CD14-positive monocyte (primary cell): ENCODE measurements at regions not wholly inside any gene's neighbourhood (a gene's known extent, or its start where the extent isn't known, plus 50 kb on each side); places are given as distances from the start of the nearest gene placed in this dataset.

ENCODE experiments used
- DNase-seq, 3 donors: peaks; one replicate each; pipeline ENCODE4 v3.0.0-alpha.2; 2011 to 2022
- H2AFZ ChIP-seq: 2 replicates; pipeline ENCODE4 v1.6.0; 2012; ENCODE audit warnings: mild to moderate bottlenecking, low read depth, low read length, inconsistent platforms; ENCODE audit not compliant: insufficient read depth, poor library complexity, severe bottlenecking
- H3K27ac ChIP-seq, 2 donors: 1 replicate in 1 of 2; 2 replicates in 1 of 2; pipeline ENCODE4 v1.5.1; 2012 to 2013; ENCODE audit warnings: low read length in 2 of 2, control low read depth in 1 of 2, inconsistent platforms in 1 of 2, low read depth in 1 of 2, mild to moderate bottlenecking in 1 of 2
- H3K27me3 ChIP-seq, 2 donors: one replicate each; pipeline versions ENCODE4 v1.6.0 to v1.6.1; 2011 to 2013; ENCODE audit warnings: low read length in 2 of 2; ENCODE audit not compliant: control insufficient read depth in 2 of 2, insufficient read depth in 2 of 2
- H3K36me3 ChIP-seq, 2 donors: replicated peaks in 1 of 2; 1 replicate in 1 of 2; 2 replicates in 1 of 2; pipeline versions ENCODE4 v1.5.1 to v1.6.1; 2012 to 2013; ENCODE audit warnings: low read length in 2 of 2, control low read depth in 1 of 2, inconsistent platforms in 1 of 2, mild to moderate bottlenecking in 1 of 2; ENCODE audit not compliant: insufficient read depth in 2 of 2, control insufficient read depth in 1 of 2
- H3K4me1 ChIP-seq, 2 donors: 1 replicate in 1 of 2; 2 replicates in 1 of 2; pipeline versions ENCODE4 v1.5.1 to v1.6.1; 2012 to 2013; ENCODE audit warnings: low read length in 2 of 2, control low read depth in 1 of 2, inconsistent platforms in 1 of 2, mild to moderate bottlenecking in 1 of 2, moderate library complexity in 1 of 2; ENCODE audit not compliant: insufficient read depth in 2 of 2, control insufficient read depth in 1 of 2
- H3K4me2 ChIP-seq: replicated peaks from 2 replicates; pipeline ENCODE3; 2012; ENCODE audit warnings: low read length, moderate library complexity, mild to moderate bottlenecking; ENCODE audit not compliant: poor library complexity, severe bottlenecking; ENCODE audit errors: extremely low read depth
- H3K4me3 ChIP-seq, 3 experiments: fragments of 200-600 bp in 1 of 3; sonication (generic) in 1 of 3; replicated peaks in 1 of 3; 1 replicate in 2 of 3; 2 replicates in 1 of 3; pipeline ENCODE4 v1.5.1; 2011 to 2013; ENCODE audit warnings: low read length in 3 of 3, mild to moderate bottlenecking in 3 of 3, control low read depth in 2 of 3, low read depth in 2 of 3, inconsistent platforms in 1 of 3, moderate library complexity in 1 of 3
- H3K79me2 ChIP-seq: 2 replicates; pipeline ENCODE4 v1.6.0; 2012; ENCODE audit warnings: mild to moderate bottlenecking, control low read depth, inconsistent platforms, low read length, moderate library complexity; ENCODE audit not compliant: insufficient read depth
- H3K9ac ChIP-seq: 2 replicates; pipeline ENCODE4 v1.6.0; 2017; ENCODE audit warnings: low read length, mild to moderate bottlenecking; ENCODE audit not compliant: insufficient read depth, poor library complexity, severe bottlenecking
- H3K9me3 ChIP-seq, 2 donors: replicated peaks in 1 of 2; 1 replicate in 1 of 2; 2 replicates in 1 of 2; pipeline versions ENCODE4 v1.5.1 to v1.6.1; 2012 to 2013; ENCODE audit warnings: low read length in 2 of 2, control low read depth in 1 of 2; ENCODE audit not compliant: control insufficient read depth in 1 of 2, insufficient read depth in 1 of 2
- H4K20me1 ChIP-seq: 2 replicates; pipeline ENCODE4 v1.6.0; 2012; ENCODE audit warnings: mild to moderate bottlenecking, low read length, control low read depth, moderate library complexity; ENCODE audit not compliant: insufficient read depth
- H3K27ac Mint-ChIP-seq, 7 donors: one replicate each; pipeline ENCODE4 v1.8.0; 2020; ENCODE audit warnings: mild to moderate bottlenecking in 7 of 7, mixed read lengths in 7 of 7, moderate library complexity in 6 of 7, inconsistent platforms in 2 of 7
- H3K27me3 Mint-ChIP-seq, 3 donors: one replicate each; pipeline ENCODE4 v1.8.0; 2021 to 2022; ENCODE audit warnings: low read depth in 3 of 3, mild to moderate bottlenecking in 3 of 3, mixed read lengths in 3 of 3, moderate library complexity in 3 of 3, inconsistent platforms in 1 of 3
- H3K36me3 Mint-ChIP-seq, 2 donors: one replicate each; pipeline ENCODE4 v1.8.0; 2020; ENCODE audit warnings: mixed read lengths in 2 of 2, inconsistent platforms in 1 of 2, mild to moderate bottlenecking in 1 of 2
- H3K4me1 Mint-ChIP-seq: one replicate; pipeline ENCODE4 v1.8.0; 2020; ENCODE audit warnings: mild to moderate bottlenecking, mixed read lengths
- H3K4me3 Mint-ChIP-seq, 2 donors: one replicate each; pipeline ENCODE4 v1.8.0; 2020; ENCODE audit warnings: mild to moderate bottlenecking in 2 of 2, mixed read lengths in 2 of 2, moderate library complexity in 1 of 2
- H3K9me3 Mint-ChIP-seq, 7 donors: one replicate each; pipeline ENCODE4 v1.8.0; 2020 to 2022; ENCODE audit warnings: mixed read lengths in 7 of 7, mild to moderate bottlenecking in 6 of 7, moderate library complexity in 6 of 7, inconsistent platforms in 2 of 7
- CTCF ChIP-seq: fragments of 200-600 bp; IDR thresholded peaks from one replicate; pipeline ENCODE4 v1.8.0; 2022; ENCODE audit warnings: antibody characterized with exemption, mild to moderate bottlenecking
- WGBS: methylation state at CpG from one replicate; pipeline ENCODE4 v1.1.5; 2013; ENCODE audit warnings: missing lambda C conversion rate; ENCODE audit not compliant: insufficient coverage; 5-methylcytosine and 5-hydroxymethylcytosine counted together
- intact Hi-C, 2 donors: fragments of 100-400 bp; cut with micrococcal nuclease; formaldehyde crosslinking; loops; one replicate each; pipeline versions ENCODE4 v1.15.0 to v1.15.1; 2023

- Mint-ChIP-seq H3K9me3 (no peaks in the 10 kb centered on the region), H3K4me3 (no peak overlapping the region), H3K4me1 (no peaks in the 10 kb centered on the region), H3K27me3 (peaks cover 0 to 2% (median 2%) of the 10 kb centered on the region in 3 donors), H3K36me3 (no peaks in the 10 kb centered on the region), H3K27ac (no peak overlapping the region)
- H2AFZ ChIP-seq, result peak overlapping the region; percentile 3
- H3K4me3 ChIP-seq, result no peak overlapping the region
- no peak for DNase-seq
- intact Hi-C loops, result no loop called here
- no peak for TF ChIP-seq CTCF
- WGBS, result 100% methylated on average over 1 of the region's 3 CpGs
- H3K79me2 ChIP-seq, result no peaks in the 10 kb centered on the region
- no peak overlapping the region for H3K9ac ChIP-seq
- no peaks in the 10 kb centered on the region for H4K20me1 ChIP-seq
- no peak overlapping the region for H3K27ac ChIP-seq
- H3K4me2 ChIP-seq, result no peak overlapping the region
- no peaks in the 10 kb centered on the region for H3K4me1 ChIP-seq
- H3K9me3 ChIP-seq, result no peaks in the 10 kb centered on the region
- H3K36me3 ChIP-seq, result no peaks in the 10 kb centered on the region
- no peaks in the 10 kb centered on the region for H3K27me3 ChIP-seq
Observed at GRCh38 chr5:103480246-103480645, 82.3 kb downstream of the NUDT12 start.

GRCh38 chr5:103477678-103478077 is 84.9 kb downstream of the NUDT12 start:
- Mint-ChIP-seq H3K9me3 (no peaks in the 10 kb centered on the region), H3K4me3 (no peak overlapping the region), H3K27ac (no peak overlapping the region), H3K27me3 (peaks cover 0 to 2% (median 0%) of the 10 kb centered on the region in 3 donors), H3K36me3 (no peaks in the 10 kb centered on the region), H3K4me1 (peaks cover 5% of the 10 kb centered on the region)
- DNase-seq, result no peak
- no peak overlapping the region for H3K4me2 ChIP-seq
- no peak for TF ChIP-seq CTCF
- intact Hi-C loops, result loop anchor here (5.0 to 10.0 kb wide), 2 partner anchors 243 to 245 kb away; no protein-coding TSS in a partner anchor
- no peak overlapping the region for H3K9ac ChIP-seq
- no peak overlapping the region for H2AFZ ChIP-seq
- H3K36me3 ChIP-seq, result no peaks in the 10 kb centered on the region
- no peaks in the 10 kb centered on the region for H3K79me2 ChIP-seq
- no CpG with 5 or more reads among the region's 1 CpG for WGBS
- H3K4me1 ChIP-seq, result peaks cover 6 to 11% of the 10 kb centered on the region in 2 donors
- H3K27ac ChIP-seq, result no peak overlapping the region
- no peak overlapping the region for H3K4me3 ChIP-seq
- no peaks in the 10 kb centered on the region for H3K27me3 ChIP-seq
- no peaks in the 10 kb centered on the region for H4K20me1 ChIP-seq
- H3K9me3 ChIP-seq, result no peaks in the 10 kb centered on the region
